Hepatocyte (in vitro differentiated cells): ENCODE measurements at regions not wholly inside any gene's neighbourhood (a gene's known extent, or its start where the extent isn't known, plus 50 kb on each side); places are given as distances from the start of the nearest gene placed in this dataset.

Experiments used
- DNase-seq: peaks from one replicate; pipeline ENCODE4 v3.0.0-alpha.2; 2016; ENCODE audit warnings: low spot score
- H2AFZ ChIP-seq: fragments of 200-600 bp; sonication (generic); 2 replicates; pipeline ENCODE4 v1.6.0; 2016; ENCODE audit warnings: antibody characterized with exemption, mild to moderate bottlenecking
- H3K27ac ChIP-seq: fragments of 200-600 bp; sonication (generic); 2 replicates; pipeline ENCODE4 v1.5.1; 2016; ENCODE audit warnings: mild to moderate bottlenecking
- H3K27me3 ChIP-seq: fragments of 200-600 bp; sonication (generic); 2 replicates; pipeline ENCODE4 v1.6.1; 2016
- H3K36me3 ChIP-seq: fragments of 200-600 bp; sonication (generic); replicated peaks from 2 replicates; pipeline ENCODE4 v1.5.1; 2016; ENCODE audit warnings: low read depth; ENCODE audit not compliant: insufficient read depth
- H3K4me1 ChIP-seq: fragments of 200-600 bp; sonication (generic); 2 replicates; pipeline ENCODE4 v1.5.1; 2016; ENCODE audit warnings: mild to moderate bottlenecking, moderate library complexity; ENCODE audit not compliant: insufficient read depth
- H3K4me2 ChIP-seq: fragments of 200-600 bp; sonication (generic); 2 replicates; pipeline ENCODE4 v1.6.0; 2016
- H3K4me3 ChIP-seq: fragments of 200-600 bp; sonication (generic); 2 replicates; pipeline ENCODE4 v1.5.1; 2016; ENCODE audit warnings: mild to moderate bottlenecking
- H3K79me2 ChIP-seq: fragments of 200-600 bp; sonication (generic); 2 replicates; pipeline ENCODE4 v1.6.0; 2017; ENCODE audit warnings: mild to moderate bottlenecking
- H3K9me2 ChIP-seq: fragments of 200-600 bp; sonication (generic); replicated peaks from 2 replicates; pipeline ENCODE4 v1.6.0; 2017; ENCODE audit warnings: mild to moderate bottlenecking; ENCODE audit not compliant: insufficient read depth
- H3K9me3 ChIP-seq: fragments of 200-600 bp; sonication (generic); 2 replicates; pipeline ENCODE4 v1.5.1; 2016; ENCODE audit warnings: low read depth, mild to moderate bottlenecking
- H4K20me1 ChIP-seq: fragments of 200-600 bp; sonication (generic); 2 replicates; pipeline ENCODE4 v1.6.0; 2016; ENCODE audit warnings: mild to moderate bottlenecking; ENCODE audit not compliant: insufficient read depth, poor library complexity, severe bottlenecking
- CTCF ChIP-seq: fragments of 200-600 bp; sonication (generic); IDR thresholded peaks from 2 replicates; pipeline ENCODE4 v1.5.1; 2016; ENCODE audit warnings: antibody characterized with exemption, mild to moderate bottlenecking; ENCODE audit not compliant: poor library complexity
- EZH2 ChIP-seq: fragments of 200-600 bp; sonication (generic); IDR thresholded peaks from 2 replicates; pipeline ENCODE4 v1.6.1; 2016; ENCODE audit warnings: antibody characterized with exemption, mild to moderate bottlenecking, borderline replicate concordance
- EZH2phosphoT487 ChIP-seq: fragments of 200-600 bp; sonication (generic); IDR thresholded peaks from one replicate; pipeline ENCODE4 v1.6.1; 2018; ENCODE audit warnings: antibody characterized with exemption, mild to moderate bottlenecking, low read depth, moderate library complexity; ENCODE audit not compliant: unreplicated experiment, severe bottlenecking
- WGBS: methylation state at CpG from one replicate; pipeline ENCODE4 v1.1.6; 2016; ENCODE audit warnings: low lambda C conversion rate; ENCODE audit errors: missing lambda C conversion rate; 5-methylcytosine and 5-hydroxymethylcytosine counted together

GRCh38 chr10:88113657-88114272 lies 250.3 kb downstream of the PTEN start:
- H4K20me1 ChIP-seq = no peaks in the 10 kb centered on the region
- H3K36me3 ChIP-seq = no peaks in the 10 kb centered on the region
- H2AFZ ChIP-seq = no peak overlapping the region
- no peaks in the 10 kb centered on the region for H3K27me3 ChIP-seq
- DNase-seq = no peak
- no peaks in the 10 kb centered on the region for H3K4me1 ChIP-seq
- H3K9me3 ChIP-seq = no peaks in the 10 kb centered on the region
- TF ChIP-seq CTCF (no peak), EZH2 (no peak), EZH2phosphoT487 (no peak)
- no peak overlapping the region for H3K4me2 ChIP-seq
- no peak overlapping the region for H3K4me3 ChIP-seq
- no peak overlapping the region for H3K27ac ChIP-seq
- H3K9me2 ChIP-seq = no peaks in the 10 kb centered on the region
- WGBS = 53% methylated on average over 2 of the region's 2 CpGs
- no peaks in the 10 kb centered on the region for H3K79me2 ChIP-seq

GRCh38 chr10:88114368-88114767 lies 250.9 kb downstream of the PTEN start:
- no peak overlapping the region for H3K4me2 ChIP-seq
- H3K79me2 ChIP-seq = no peaks in the 10 kb centered on the region
- WGBS = 76% methylated on average over 7 of the region's 7 CpGs
- TF ChIP-seq CTCF = peak; percentile 42
- TF ChIP-seq EZH2phosphoT487 = no peak
- TF ChIP-seq EZH2 = no peak
- DNase-seq = peak; percentile 60
- H2AFZ ChIP-seq = no peak overlapping the region
- no peaks in the 10 kb centered on the region for H3K9me2 ChIP-seq
- H3K27ac ChIP-seq = no peak overlapping the region
- no peaks in the 10 kb centered on the region for H3K9me3 ChIP-seq
- no peaks in the 10 kb centered on the region for H3K36me3 ChIP-seq
- no peak overlapping the region for H3K4me3 ChIP-seq
- H4K20me1 ChIP-seq = no peaks in the 10 kb centered on the region
- H3K27me3 ChIP-seq = no peaks in the 10 kb centered on the region
- no peaks in the 10 kb centered on the region for H3K4me1 ChIP-seq

GRCh38 chr10:88115407-88115806 lies 252.0 kb downstream of the PTEN start:
- TF ChIP-seq EZH2 = no peak
- TF ChIP-seq EZH2phosphoT487 = no peak
- no peak for TF ChIP-seq CTCF
- no peak overlapping the region for H3K27ac ChIP-seq
- H3K9me3 ChIP-seq = no peaks in the 10 kb centered on the region
- H3K36me3 ChIP-seq = no peaks in the 10 kb centered on the region
- H3K27me3 ChIP-seq = no peaks in the 10 kb centered on the region
- 83% methylated on average over 3 of the region's 3 CpGs for WGBS
- no peak for DNase-seq
- no peaks in the 10 kb centered on the region for H3K4me1 ChIP-seq
- H3K9me2 ChIP-seq = no peaks in the 10 kb centered on the region
- no peak overlapping the region for H3K4me2 ChIP-seq
- H3K79me2 ChIP-seq = no peaks in the 10 kb centered on the region
- H3K4me3 ChIP-seq = no peak overlapping the region
- H4K20me1 ChIP-seq = no peaks in the 10 kb centered on the region
- no peak overlapping the region for H2AFZ ChIP-seq

- DNase-seq = no peak
- Histone ChIP-seq H3K9me3 (no peaks in the 10 kb centered on the region), H3K4me2 (no peak overlapping the region), H3K27ac (no peak overlapping the region), H3K79me2 (no peaks in the 10 kb centered on the region), H3K9me2 (no peaks in the 10 kb centered on the region), H3K4me3 (no peak overlapping the region), H4K20me1 (no peaks in the 10 kb centered on the region), H2AFZ (no peak overlapping the region), H3K4me1 (no peaks in the 10 kb centered on the region), H3K36me3 (no peaks in the 10 kb centered on the region), H3K27me3 (no peaks in the 10 kb centered on the region)
- TF ChIP-seq EZH2phosphoT487 (no peak), EZH2 (no peak), CTCF (no peak)
- WGBS = 64% methylated on average over 1 of the region's 1 CpG
Measured at GRCh38 chr10:88115968-88116367, 252.5 kb downstream of the PTEN start.
